ENCODE measurements at regions not wholly inside any gene's neighbourhood (a gene's known extent, or its start where the extent isn't known, plus 50 kb on each side); places are given as distances from the start of the nearest gene placed in this dataset.

DNA sequence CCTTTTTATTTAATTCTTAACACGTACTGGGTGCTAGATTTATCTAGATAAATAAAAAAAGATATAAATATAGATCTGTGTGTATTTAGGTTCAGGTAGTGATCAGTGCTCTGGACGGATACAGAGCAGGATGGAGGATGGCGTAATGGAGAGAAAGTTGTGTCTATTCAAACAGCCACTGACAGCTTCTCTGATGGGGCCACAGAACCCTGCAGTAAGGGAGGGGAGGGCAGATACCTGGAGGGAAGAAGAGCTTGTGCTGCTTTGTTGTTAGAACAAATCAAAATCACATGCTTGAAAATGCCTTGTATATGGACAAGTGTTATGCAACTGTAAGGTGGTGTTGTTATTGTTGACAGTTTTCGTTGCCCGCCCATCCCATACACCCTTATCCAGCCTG is 170.2 kb downstream of the UTP18 start:
- H3K79me2 ChIP-seq (ENCODE audit: low read depth): no peaks in the 10 kb centered on the region

DNA sequence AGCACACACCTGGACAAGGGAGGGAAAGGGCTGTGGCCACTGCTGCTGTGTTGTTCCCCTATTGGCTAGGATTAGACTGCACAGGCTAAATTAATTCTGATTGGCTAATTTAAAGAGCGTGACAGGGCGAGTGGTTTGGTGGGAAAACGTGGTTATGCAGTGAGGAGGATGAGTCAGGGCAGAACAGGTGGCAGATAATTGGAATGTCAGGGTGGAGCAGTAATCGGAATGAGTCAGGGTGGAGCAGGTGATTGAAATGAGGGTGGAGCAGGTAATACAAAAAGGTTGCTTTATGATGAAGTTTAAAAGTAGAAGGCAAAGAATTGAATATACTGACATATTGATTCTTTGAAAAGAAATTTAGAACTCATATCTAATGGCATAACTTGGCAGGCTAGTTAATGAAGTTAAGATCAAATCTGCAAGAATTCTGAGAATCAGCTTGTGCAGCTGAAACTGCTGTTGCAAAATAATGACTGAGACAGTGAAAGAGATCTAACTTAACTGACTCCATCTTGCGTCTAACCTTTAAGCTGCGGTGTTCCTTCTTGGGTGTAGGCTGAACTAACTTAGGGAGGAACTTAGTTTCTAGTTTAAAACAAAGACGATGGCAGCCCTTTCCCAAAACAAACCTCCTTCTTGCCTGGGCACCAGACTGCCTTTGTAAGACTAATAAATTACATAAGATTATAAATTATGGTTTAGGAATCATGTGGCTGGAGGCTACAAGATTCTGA is 174.3 kb downstream of the UTP18 start:
- no peaks in the 10 kb centered on the region for H3K4me1 ChIP-seq (replicated peaks; ENCODE audit: insufficient read depth)
- CTCF ChIA-PET: no interaction called here

More for the DNA sequence above, 170.2 kb downstream of the UTP18 start:
- Histone ChIP-seq H4K20me1 (ENCODE audit: insufficient read depth) (no peaks in the 10 kb centered on the region), H3K36me3 (ENCODE audit: low read depth) (no peaks in the 10 kb centered on the region), H3K9me2 (ENCODE audit: insufficient read depth) (no peaks in the 10 kb centered on the region), H3K27ac (no peak overlapping the region), H3K9me3 (ENCODE audit: insufficient read depth, low read depth) (no peaks in the 10 kb centered on the region), H3F3A (ENCODE audit: insufficient read depth, low read depth) (no peaks in the 10 kb centered on the region), H3K27me3 (ENCODE audit: insufficient read depth, low read depth) (peaks cover 10% of the 10 kb centered on the region; the same call in 1 of the 2 replicates), H3K4me2 (no peak overlapping the region), H3K4me1 (replicated peaks; ENCODE audit: insufficient read depth) (no peaks in the 10 kb centered on the region), H3K4me3 (no peak overlapping the region), H2AFZ (no peak overlapping the region)
- no TSS peak for BruUV-seq (replicated peaks)
- ChIA-PET CTCF (no interaction called here), POLR2A (ENCODE audit: unreplicated experiment) (no interaction called here)
- no peak for DNase-seq
- TF ChIP-seq EZH2 (IDR thresholded peaks at IDR 0.05; ENCODE audit: low read depth): no peak
- TF ChIP-seq, protein P1, sequence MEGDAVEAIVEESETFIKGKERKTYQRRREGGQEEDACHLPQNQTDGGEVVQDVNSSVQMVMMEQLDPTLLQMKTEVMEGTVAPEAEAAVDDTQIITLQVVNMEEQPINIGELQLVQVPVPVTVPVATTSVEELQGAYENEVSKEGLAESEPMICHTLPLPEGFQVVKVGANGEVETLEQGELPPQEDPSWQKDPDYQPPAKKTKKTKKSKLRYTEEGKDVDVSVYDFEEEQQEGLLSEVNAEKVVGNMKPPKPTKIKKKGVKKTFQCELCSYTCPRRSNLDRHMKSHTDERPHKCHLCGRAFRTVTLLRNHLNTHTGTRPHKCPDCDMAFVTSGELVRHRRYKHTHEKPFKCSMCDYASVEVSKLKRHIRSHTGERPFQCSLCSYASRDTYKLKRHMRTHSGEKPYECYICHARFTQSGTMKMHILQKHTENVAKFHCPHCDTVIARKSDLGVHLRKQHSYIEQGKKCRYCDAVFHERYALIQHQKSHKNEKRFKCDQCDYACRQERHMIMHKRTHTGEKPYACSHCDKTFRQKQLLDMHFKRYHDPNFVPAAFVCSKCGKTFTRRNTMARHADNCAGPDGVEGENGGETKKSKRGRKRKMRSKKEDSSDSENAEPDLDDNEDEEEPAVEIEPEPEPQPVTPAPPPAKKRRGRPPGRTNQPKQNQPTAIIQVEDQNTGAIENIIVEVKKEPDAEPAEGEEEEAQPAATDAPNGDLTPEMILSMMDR (conservative IDR thresholded peaks at IDR 0.05): no peak
- intact Hi-C loops (cut with micrococcal nuclease; ENCODE audit: unreplicated experiment): no loop called here

DNA sequence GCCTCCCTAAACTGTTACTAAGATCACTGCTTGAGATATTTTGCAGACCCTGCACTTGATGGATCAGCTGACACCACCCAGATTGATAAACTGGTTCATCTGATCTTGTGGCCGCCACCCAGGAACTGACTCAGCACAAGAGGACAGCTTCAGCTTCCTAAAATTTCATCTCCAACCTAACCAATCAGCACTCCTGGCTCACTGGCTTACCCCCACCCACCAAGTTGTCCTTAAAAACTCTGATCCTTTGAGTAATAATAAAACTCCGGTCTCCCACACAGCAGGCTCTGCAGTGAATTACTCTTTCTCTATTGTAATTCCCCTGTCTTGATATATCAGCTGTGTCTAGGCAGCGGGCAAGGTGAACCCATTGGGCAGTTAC is 174.8 kb downstream of the UTP18 start:
- H3F3A ChIP-seq (ENCODE audit: insufficient read depth, low read depth): no peaks in the 10 kb centered on the region
- CTCF ChIA-PET: no interaction called here

More for the DNA sequence above, 174.3 kb downstream of the UTP18 start:
- BruUV-seq (replicated peaks): no TSS peak
- Histone ChIP-seq H3K36me3 (ENCODE audit: low read depth) (no peaks in the 10 kb centered on the region), H3K9me3 (ENCODE audit: insufficient read depth, low read depth) (no peaks in the 10 kb centered on the region), H3K4me3 (no peak overlapping the region), H4K20me1 (ENCODE audit: insufficient read depth) (no peaks in the 10 kb centered on the region), H3K27ac (no peak overlapping the region), H3K4me2 (no peak overlapping the region), H3K27me3 (ENCODE audit: insufficient read depth, low read depth) (no peaks in the 10 kb centered on the region; the same call in 1 of the 2 replicates), H3K79me2 (ENCODE audit: low read depth) (no peaks in the 10 kb centered on the region), H3F3A (ENCODE audit: insufficient read depth, low read depth) (no peaks in the 10 kb centered on the region), H2AFZ (no peak overlapping the region), H3K9me2 (ENCODE audit: insufficient read depth) (no peaks in the 10 kb centered on the region)
- DNase-seq: peak in 1 of 2 experiments; percentile 52
- POLR2A ChIA-PET (ENCODE audit: unreplicated experiment): no interaction called here
- intact Hi-C loops (cut with micrococcal nuclease; ENCODE audit: unreplicated experiment): no loop called here
- TF ChIP-seq EZH2 (IDR thresholded peaks at IDR 0.05; ENCODE audit: low read depth): no peak
- TF ChIP-seq, protein P1 (conservative IDR thresholded peaks at IDR 0.05): no peak

More for the DNA sequence above, 174.8 kb downstream of the UTP18 start:
- Histone ChIP-seq H3K79me2 (ENCODE audit: low read depth) (no peaks in the 10 kb centered on the region), H3K4me2 (no peak overlapping the region), H3K9me3 (ENCODE audit: insufficient read depth, low read depth) (no peaks in the 10 kb centered on the region), H2AFZ (no peak overlapping the region), H3K27me3 (ENCODE audit: insufficient read depth, low read depth) (no peaks in the 10 kb centered on the region; the same call in 1 of the 2 replicates), H3K4me3 (no peak overlapping the region), H3K27ac (no peak overlapping the region), H3K36me3 (ENCODE audit: low read depth) (no peaks in the 10 kb centered on the region), H4K20me1 (ENCODE audit: insufficient read depth) (no peaks in the 10 kb centered on the region), H3K9me2 (ENCODE audit: insufficient read depth) (no peaks in the 10 kb centered on the region), H3K4me1 (replicated peaks; ENCODE audit: insufficient read depth) (no peaks in the 10 kb centered on the region)
- POLR2A ChIA-PET (ENCODE audit: unreplicated experiment): no interaction called here
- TF ChIP-seq EZH2 (IDR thresholded peaks at IDR 0.05; ENCODE audit: low read depth): no peak
- TF ChIP-seq, protein P1 (conservative IDR thresholded peaks at IDR 0.05): no peak
- no TSS peak for BruUV-seq (replicated peaks)
- no peak for DNase-seq
- intact Hi-C loops (cut with micrococcal nuclease; ENCODE audit: unreplicated experiment): no loop called here
